NCI-H1105 (cell line): ENCODE measurements at regions not wholly inside any gene's neighbourhood (a gene's known extent, or its start where the extent isn't known, plus 50 kb on each side); places are given as distances from the start of the nearest gene placed in this dataset.

Experiments
- DNase-seq: peaks from one replicate; lab custom pipeline; 2025; lab: John Stamatoyannopoulos, UW

DNA sequence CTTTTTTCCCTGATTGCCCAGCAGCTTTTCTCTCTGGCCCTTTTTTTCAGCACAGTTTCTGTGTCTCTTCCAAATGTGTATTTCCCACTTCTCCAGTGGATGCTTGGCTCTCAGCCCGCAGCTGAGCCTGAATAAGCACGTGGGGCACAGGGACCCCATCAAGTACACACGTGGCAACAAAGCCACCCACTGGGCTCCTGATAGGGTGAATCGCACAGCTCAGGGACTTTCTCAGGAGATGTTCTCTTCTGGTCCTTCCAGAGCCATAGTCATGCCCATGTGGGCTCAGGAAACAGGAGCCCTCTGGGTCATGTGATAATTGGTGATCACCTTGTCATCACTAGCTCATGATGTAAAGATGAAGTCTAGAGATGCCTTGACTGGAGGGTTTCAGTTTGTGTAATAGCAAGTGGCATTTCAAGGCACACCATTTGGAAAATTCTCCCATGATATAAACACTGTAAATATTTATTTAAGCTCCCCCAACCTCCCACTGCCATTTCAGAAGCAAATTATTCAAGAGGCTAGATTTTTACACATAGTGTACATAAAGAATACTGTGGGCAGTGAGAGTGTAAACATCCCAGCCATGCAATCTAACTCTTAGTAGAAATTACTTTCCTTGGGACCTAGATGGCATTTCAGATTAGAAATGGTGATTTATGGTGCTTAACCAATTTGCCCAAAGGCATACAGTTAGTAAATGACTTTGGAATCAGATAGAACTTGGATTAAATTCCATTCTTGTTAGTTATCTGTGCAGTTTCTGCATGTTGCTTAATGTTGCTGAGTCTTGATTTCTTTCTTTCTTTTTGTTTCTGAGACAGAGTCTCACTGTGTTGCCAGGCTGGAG, 597.5 kb downstream of the SLC4A3 start:
- no peak for DNase-seq

DNA sequence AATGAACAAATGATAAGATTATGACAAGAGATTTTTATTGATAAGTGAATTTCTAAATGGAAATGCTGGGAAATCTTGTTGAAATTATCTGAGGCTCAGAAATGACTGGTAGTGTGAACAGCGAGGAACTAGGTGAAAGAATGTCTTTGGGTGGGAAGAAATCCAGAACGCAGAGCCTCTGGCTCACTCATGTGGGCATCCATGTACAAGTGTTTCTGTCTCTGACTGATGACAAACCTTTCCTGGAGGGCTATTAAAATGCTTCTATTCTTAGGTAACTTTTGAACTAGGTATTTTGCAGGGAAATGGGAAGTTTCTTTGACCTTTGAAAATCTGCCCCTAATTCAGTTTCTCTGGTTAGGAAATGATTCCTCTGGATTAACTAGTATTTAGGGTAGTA, 598.6 kb downstream of the SLC4A3 start:
- no peak for DNase-seq

DNA sequence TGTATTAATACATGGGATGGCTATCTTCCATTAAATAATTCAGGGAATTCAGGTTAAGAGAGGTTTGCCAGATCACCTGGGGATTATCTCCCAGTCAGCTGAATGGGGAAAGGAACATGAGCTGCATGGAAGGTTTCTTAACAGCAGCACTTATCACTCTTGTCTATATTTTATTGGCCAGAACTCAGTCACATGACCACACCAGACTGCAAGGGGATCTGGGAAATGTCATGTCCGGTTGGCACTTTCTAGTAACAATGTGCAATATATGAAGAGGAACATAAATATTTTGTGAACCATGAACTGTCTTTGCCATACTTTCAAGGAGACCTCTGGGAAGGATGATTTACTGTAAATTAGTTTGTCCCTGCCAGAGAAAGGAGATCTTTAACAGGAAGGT, 599.1 kb downstream of the SLC4A3 start:
- no peak for DNase-seq

DNA sequence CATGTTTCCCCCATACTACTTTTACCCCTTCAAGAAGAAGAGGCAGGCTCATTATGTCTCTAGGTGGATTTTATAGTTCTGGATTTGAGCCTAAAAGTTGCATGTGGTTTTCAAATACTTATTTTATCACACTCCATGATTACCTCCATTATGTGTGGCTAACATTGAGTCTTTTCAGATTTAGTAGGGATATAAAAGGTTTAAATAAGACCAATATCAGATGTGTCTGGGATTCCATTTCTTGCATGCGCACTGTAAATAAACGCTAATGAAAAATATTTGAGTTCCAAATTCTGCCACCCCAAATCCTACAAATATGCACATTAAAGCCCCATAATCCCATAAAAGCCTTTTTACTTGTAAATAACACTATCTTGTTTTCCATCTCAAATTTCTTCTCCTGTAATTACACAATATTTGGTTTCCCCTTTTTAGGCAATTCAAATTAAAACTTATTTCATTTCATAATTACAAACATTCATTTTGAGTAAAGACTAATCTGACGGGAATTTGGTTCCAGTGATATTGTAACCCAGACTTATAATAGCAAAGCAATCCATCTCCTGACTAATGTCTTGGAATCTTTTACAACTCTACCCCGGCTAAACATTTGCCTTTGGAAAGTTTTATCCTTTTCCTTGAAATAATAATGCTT, 600.0 kb downstream of the SLC4A3 start:
- no peak for DNase-seq

DNA sequence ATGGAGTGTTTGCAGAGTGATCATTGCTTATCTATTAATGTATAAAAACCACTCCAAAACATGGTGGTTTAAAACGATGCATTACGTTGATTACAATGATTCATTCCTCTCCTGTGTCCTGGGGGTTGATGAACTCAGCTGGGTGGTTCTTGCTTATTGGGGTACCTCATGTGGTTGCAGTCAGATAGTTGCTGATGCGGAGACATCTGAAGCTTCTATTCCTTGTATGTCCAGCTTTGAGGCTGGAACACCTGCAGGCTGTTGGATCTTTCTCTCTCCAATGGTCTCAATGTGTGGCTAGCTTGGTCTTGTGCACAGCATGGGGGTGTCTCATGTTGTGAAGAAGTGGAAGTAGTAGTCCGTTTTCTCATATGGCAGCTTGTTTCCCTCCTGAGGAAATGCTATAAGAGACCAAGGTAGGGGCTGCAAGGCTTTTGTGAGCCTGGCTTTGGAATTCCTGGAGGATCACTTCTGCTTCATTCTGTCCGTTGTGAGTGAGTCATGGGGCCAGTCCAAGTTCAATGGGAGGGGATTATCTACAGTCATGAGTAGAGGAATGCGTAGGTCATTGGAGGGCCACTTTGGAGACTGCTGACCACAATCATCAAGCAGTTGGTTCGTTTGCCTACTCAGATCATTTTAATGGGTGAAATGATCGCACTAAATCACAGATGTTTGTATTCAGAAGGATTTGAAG, 601.0 kb downstream of the SLC4A3 start:
- DNase-seq: no peak

DNA sequence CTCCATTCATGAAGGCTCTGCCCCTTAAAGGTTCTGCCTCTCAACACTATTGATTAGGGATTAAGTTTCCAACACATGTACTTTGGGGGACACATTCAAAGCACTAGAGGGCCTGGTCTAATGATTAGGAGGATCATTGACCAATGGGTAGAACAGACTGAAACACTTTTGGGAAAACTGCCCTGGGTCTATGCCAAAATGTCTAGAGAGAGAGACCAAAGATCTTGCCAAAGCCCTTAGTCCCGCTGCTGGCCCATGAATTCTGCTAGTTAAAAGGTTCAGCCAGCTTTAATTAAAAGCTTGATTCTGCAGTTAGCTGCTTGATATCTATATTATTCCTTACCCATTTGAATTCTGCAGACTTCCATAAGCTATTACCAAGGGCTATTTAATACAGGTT, 613.2 kb downstream of the SLC4A3 start:
- no peak for DNase-seq

DNA sequence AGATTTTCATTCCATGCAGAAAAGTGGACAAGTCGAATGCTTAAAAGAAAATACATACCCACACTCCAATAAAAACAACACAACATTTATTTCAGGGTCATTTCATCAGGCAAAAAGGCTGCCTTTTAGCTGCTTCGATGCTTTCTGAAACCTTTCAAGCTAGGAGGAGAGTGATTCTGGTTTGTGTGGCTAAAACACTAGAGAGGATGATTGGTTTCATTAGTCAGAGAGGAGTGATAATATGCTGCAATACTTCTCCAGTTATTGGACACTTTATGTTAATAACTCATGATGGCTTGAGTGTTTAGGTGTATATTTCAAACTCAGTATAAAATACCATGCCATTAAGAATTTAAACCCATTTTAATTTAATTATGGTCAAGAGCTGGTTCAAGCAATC, 614.0 kb downstream of the SLC4A3 start:
- no peak for DNase-seq

DNA sequence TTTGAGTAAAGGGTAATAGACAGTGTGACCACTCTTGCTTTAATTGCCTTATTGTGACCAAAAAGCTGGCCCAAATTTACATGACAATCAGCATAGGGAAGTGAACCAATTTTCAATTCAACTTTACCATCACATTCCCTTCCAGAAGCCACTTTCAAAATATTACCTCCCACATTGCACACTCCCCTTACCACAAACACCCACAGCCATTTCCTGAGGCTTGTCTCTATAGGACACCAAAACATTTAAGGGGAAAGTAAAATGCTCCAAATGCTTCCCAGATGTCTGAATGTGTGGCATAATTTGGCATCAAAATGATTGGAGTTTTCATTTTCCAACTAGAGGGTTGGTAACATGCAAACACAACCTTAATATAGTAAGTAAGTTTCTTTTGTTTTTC, 616.1 kb downstream of the SLC4A3 start:
- no peak for DNase-seq

DNA sequence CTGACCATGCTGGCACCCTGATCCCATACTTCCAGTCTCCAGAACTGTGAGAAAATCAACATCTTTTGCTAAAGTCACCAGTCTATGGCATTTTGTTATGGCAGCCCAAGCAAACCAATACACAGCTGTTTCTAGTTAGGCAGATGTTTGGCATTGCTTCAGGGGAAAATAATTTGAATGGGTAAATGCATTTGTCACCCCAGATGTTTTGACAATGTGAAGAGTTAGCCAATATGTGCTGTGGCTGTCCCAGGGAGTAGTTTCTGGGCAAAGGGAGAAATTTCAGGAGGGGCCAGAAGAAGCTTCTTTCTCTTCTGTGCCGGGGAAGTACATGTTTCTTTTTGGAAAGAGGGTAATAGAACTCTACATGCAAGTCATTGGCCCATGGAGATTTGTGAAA, 619.0 kb downstream of the SLC4A3 start:
- no peak for DNase-seq

DNA sequence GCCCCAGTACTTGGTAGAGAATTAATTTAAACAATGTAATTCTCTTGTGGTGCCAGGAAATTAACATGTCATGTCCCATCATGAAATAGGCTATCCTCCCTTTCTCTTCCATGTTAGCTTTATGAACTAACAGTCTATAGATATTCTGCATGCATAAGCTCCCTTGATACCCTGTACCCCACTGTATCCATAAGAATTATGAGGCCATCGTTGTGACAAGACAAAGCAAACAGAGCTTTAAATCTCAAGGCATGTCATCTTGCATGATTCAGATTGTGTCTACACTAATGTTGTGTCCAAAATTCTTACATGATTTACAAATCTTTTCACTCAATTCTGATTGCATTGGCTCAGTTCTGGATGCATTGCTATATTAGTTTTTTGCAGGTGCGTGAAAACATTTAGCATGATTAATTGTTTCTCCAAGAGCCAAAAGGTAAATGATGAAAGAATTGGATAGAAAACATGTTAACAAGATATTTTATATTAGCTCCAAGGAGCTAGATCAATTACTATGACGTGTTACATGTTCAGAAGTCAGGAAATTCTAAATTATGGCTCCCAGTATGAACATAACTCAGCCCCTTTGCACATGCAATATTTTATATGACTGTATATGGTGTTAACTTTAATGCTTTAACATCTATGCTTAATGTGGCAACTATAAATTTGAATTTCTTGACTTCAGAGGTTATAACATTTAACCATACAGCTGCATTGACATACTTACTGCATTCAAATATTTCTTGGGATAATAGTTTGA, 620.3 kb downstream of the SLC4A3 start:
- no peak for DNase-seq

DNA sequence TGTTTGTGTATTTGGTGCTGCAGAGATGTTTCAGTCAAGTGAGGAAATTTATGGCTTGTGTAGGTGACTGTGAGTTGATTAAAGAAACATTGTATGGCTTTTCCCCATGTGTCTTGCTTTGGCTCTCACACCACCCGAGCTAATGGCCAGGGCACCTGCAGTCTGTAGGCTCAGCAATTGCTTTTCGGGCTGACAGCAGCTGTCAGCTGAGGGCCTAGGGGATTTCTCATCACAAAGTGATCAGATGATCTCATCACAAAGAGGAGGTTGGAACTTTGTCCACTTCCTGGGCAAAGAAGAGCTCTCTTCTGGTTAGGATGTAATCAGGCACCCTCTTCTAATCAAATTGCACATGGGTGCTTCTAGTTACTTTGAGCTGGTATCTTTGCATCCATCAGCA, 632.2 kb downstream of the SLC4A3 start:
- no peak for DNase-seq

DNA sequence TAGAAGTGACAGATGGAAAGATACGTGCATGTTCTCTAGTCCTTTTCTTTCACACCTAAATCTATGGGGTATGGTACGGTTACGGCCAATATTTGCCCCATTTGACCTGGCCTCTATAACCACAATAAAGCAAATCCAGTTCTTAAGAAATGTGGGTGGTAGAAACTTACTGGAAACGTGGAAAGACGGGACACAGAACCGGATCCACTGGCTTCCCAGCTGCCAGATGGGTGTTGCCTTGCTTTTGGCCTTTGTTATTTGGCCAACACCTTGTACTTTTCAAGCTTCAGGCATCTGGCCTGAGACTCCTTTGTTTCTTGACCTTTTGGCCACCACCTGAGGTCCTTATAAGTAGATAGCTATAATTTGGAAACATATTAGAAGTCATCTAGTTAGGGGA, 635.9 kb downstream of the SLC4A3 start:
- no peak for DNase-seq

DNA sequence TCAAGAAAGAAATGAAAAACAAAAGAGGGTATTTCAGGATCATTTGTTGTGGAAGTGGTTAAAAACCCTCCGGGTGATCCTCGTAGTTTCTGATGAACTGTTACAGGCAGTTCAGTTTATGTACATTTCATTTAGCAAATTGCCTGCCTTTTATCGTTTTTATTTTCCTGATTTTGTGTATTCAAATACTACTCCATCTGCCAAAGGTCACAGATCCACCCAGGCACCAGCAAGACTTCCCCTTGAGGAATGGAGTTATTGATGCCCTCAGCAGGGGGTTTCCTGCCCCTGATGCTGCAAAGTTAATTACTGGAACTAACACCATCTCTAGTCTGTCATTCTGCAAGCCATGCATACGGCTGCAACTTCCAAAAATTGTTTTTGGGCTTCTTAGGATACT, 641.9 kb downstream of the SLC4A3 start:
- DNase-seq: no peak

DNA sequence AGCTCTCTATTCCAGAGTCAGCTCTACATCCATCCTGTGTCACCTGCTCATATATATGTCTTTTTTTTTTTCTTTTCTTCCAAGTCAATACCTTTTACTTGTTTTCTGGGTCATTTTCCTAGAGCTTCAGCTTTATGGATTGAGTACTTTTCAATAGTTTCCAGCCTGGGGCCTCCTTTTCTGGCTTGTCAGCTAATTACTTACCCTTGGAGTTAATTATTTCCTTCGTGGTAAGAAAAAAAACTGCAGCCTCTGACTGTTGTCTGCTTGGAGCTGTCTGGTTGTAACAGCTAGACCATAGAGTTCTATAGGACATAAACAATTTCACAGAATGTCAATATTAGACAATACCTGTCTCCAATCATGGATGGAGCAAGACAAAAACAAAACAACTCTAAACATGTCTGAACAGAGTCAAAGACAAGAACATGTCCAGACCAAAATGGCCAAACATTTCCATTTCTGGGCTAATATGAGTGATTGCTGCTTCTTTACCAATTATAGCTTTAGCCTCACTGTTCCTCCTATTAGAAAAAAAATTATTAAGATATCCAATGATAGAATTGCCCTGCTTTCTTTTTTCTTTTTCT, 643.1 kb downstream of the SLC4A3 start:
- DNase-seq: peak; percentile 68

DNA sequence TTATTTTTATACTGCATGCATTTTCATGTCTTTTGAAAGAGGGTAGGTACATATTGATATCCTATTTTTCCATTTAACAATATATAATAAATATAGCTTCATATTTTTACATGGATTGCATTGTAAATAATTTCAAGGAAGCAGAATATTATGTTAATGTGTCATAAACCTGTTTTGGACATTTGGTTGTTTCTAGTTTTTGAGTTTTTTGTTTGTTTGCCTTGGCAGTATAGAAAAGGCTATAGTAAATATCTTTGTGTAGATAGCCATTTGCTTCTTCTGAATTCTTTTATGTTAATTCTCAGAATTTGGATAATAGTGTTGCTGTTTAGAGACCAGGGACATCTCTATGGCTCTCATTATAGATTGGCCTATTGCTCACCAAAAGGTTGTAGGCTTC, 645.2 kb downstream of the SLC4A3 start:
- no peak for DNase-seq

DNA sequence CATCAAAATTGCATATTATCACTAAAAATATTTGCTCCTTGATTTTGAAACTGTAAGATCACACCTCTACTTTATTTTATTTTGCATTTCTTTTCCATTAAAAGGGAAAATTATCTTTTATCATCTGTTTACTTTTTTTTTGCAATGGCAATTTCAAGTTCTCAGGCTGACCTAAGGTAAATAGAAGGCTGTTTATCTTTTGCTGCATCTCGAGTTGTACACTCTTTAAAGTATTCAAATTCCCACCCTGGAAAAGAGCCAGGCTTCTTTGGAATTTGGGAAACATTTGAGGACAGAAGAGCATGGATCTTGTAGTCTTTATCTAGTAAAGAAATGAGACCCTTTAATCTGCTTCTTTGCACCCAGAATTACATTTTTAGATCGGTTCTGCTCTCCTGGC, 645.7 kb downstream of the SLC4A3 start:
- no peak for DNase-seq

DNA sequence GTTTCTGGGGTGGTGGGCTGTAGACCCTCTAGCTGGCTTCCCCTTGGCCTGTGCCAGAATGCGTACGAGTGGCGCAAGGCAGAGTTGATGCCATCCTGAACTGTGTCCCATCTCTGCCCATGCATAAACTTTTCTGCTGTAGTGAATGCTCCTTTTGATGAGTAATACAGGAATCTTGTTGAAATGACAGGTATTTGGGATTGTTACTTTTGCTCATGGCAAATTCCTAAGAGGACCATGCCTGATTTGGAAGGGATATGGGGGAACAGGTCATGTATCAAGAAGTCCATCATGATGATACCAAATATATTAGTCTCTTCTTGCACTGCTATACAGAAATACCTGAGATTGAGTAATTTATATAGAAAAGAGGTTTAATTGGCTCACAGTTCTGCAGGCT, 648.0 kb downstream of the SLC4A3 start:
- no peak for DNase-seq

DNA sequence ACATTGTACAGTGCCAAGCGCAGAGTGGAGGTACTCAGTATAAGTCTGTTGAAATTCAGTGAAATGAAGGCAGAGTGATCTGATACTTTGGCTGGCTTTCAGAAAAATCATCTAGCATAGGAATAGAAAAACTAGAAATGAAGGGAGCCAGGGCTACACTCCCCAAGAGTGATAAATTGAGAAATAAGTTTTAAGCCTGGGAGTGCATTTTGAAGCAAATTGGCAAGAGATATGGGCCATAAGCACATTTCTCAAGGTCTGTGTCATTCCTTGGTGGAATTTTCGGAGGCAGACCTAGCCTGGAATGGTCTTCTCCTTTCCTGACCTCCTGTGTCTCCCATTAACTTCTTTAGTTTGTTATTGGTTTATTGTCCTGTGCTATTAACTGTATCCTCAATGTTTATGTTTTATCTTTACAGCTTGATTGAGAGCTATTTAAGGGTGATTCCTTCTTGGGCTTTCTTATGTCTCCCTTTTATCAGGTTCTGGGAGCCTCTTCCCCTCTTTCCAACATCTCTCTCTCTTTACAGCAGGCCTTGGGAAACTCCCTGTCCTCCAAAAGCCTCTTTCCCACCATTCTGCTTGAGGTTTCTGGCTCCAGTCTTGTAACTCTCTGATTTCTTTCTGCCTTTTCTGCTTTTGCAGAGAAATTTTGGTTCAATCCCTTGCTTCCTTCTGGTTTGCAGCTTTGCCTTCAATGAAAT, 649.5 kb downstream of the SLC4A3 start:
- DNase-seq: no peak

DNA sequence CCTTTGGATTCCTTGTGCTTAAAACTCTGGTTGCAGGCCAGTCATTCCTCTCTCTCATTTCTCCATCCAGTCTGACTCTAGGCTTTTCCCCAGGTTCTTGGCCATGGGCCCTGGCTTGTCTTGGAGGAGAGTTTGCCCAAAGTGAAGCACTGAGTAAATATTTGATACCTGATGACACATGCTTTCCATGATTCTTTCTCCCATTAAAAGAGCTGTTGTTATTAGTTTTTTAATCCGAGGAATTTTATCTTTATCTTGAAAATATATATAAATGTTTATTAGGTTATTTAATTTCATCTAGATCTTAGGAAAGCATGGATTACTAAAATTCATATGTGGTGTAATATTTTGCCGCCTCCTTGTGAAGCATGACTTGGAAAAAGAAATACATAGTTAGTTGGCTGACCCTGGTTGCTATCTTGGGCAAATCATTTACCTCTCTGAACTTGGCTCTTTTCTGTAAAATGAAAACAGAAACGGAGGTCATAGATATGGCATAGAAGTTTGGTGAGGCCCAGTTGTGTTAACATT, 650.1 kb downstream of the SLC4A3 start:
- DNase-seq: no peak

DNA sequence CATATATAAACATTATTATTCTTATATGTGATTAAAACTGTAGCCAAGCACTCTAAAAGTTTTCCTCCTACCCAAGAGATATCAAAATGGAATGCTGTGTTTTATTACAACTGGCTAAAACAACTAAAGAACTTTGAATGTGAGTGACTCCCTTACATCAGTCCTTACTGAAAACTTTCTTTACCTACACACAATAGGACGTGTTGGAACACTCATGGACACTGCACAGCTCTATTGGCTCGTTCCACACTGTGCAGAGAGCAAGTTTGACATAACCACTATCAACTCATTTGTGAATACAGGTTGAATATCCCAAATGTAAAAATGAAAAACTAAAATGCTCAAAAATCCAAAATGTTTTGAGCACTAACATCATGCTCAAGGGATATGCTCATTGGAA, 650.6 kb downstream of the SLC4A3 start:
- no peak for DNase-seq

DNA sequence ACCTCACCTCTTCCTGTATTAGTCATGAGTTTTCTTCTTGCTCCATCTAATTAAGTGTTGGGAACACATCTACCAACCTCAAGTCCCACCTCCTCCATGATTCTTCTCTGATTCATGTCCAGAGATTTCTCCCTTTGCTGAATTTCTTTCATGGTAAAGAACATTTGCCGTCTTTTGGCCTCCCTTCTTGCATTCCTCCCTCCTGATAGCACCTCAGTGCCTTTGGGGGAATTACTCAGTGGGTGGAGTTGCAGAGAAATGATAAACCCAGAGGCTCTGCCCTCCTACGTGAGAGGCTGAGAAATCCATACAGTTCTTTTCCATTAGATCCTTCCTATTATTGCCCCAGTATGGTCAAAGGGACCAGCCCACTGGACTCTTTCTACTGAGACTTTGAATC, 651.9 kb downstream of the SLC4A3 start:
- DNase-seq: no peak
